ENCODE measurements at regions not wholly inside any gene's neighbourhood (a gene's known extent, or its start where the extent isn't known, plus 50 kb on each side); places are given as distances from the start of the nearest gene placed in this dataset.

DNA sequence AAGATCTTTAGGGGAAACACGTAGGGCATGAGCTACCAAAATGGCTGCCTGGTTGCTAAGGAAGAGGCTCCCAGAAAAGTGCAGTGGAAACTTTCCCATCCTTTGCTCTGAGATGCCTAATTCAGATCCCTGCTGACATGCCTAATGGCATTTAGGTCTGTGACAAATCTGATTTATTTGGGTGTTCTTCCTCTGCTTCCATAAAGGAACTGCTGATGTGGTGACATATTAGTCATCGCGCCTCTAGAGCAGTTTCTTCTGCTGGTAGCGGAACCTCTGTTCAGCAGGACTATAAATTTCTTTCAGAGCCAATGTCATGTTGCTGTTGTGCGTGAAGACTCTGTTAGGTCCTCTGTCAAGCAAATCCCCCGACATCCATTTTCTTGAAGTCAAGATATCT, 310.0 kb downstream of the PDHA2 start:
- Mint-ChIP-seq H3K27me3 (ENCODE audit: insufficient read depth) (no peaks in the 10 kb centered on the region), H3K27ac (no peak overlapping the region), H3K4me1 (no peaks in the 10 kb centered on the region), H3K9me3 (no peaks in the 10 kb centered on the region), H3K36me3 (ENCODE audit: low read depth) (no peaks in the 10 kb centered on the region), H3K4me3 (no peak overlapping the region)
- 89 to 94% methylated on average over 5 to 6 of the region's 6 CpGs for WGBS, 2 experiments (ENCODE audit: insufficient coverage in 1 of 2, insufficient read length in 1 of 2)
- TF ChIP-seq, protein P1, sequence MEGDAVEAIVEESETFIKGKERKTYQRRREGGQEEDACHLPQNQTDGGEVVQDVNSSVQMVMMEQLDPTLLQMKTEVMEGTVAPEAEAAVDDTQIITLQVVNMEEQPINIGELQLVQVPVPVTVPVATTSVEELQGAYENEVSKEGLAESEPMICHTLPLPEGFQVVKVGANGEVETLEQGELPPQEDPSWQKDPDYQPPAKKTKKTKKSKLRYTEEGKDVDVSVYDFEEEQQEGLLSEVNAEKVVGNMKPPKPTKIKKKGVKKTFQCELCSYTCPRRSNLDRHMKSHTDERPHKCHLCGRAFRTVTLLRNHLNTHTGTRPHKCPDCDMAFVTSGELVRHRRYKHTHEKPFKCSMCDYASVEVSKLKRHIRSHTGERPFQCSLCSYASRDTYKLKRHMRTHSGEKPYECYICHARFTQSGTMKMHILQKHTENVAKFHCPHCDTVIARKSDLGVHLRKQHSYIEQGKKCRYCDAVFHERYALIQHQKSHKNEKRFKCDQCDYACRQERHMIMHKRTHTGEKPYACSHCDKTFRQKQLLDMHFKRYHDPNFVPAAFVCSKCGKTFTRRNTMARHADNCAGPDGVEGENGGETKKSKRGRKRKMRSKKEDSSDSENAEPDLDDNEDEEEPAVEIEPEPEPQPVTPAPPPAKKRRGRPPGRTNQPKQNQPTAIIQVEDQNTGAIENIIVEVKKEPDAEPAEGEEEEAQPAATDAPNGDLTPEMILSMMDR (conservative IDR thresholded peaks at IDR 0.05): no peak
- H3K4me1 ChIP-seq (ENCODE audit: control insufficient read depth, insufficient read depth, low read length): no peaks in the 10 kb centered on the region
- H3K9me3 ChIP-seq (ENCODE audit: control insufficient read depth, low read length): no peaks in the 10 kb centered on the region
- no peak for DNase-seq
- no peak overlapping the region for H3K27ac ChIP-seq (ENCODE audit: low read depth, low read length)
- H3K27me3 ChIP-seq (ENCODE audit: control insufficient read depth, insufficient read depth, low read length, poor library complexity, severe bottlenecking): no peaks in the 10 kb centered on the region
- no peaks in the 10 kb centered on the region for H3K36me3 ChIP-seq (ENCODE audit: control insufficient read depth, insufficient read depth, low read length)
- H3K4me3 ChIP-seq (ENCODE audit: low read length): no peak overlapping the region
- H3K9ac ChIP-seq (ENCODE audit: extremely low read depth, low read length, poor library complexity, severe bottlenecking): no peak overlapping the region

DNA sequence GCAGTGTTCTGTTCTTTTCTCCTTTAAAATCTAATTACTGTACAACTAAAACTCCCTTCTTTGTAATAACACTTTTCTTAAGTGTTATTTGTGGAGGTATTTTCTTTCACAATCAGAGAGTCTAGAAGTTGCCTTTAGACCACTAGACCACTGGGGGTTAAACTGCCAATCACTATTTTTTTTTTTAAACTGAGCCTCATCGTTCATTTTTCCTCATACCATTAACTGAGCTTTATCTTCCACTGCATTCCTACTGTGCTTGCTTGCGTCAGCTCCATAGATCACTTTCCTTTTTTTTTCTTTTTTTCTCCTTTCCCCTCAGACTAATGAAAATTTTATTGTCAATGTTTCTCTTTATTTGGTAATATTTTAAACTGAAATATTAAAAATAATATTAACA, 310.6 kb downstream of the PDHA2 start:
- Histone ChIP-seq H3K4me3 (ENCODE audit: low read length) (no peak overlapping the region), H3K9me3 (ENCODE audit: control insufficient read depth, low read length) (no peaks in the 10 kb centered on the region), H3K4me1 (ENCODE audit: control insufficient read depth, insufficient read depth, low read length) (no peaks in the 10 kb centered on the region), H3K9ac (ENCODE audit: extremely low read depth, low read length, poor library complexity, severe bottlenecking) (no peak overlapping the region), H3K36me3 (ENCODE audit: control insufficient read depth, insufficient read depth, low read length) (no peaks in the 10 kb centered on the region), H3K27ac (ENCODE audit: low read depth, low read length) (no peak overlapping the region), H3K27me3 (ENCODE audit: control insufficient read depth, insufficient read depth, low read length, poor library complexity, severe bottlenecking) (no peaks in the 10 kb centered on the region)
- no peaks in the 10 kb centered on the region for H3K36me3 Mint-ChIP-seq (ENCODE audit: low read depth)
- TF ChIP-seq, protein P1 (conservative IDR thresholded peaks at IDR 0.05): no peak
- DNase-seq: no peak
- no peak overlapping the region for H3K27ac Mint-ChIP-seq
- H3K27me3 Mint-ChIP-seq (ENCODE audit: insufficient read depth): no peaks in the 10 kb centered on the region
- no peaks in the 10 kb centered on the region for H3K4me1 Mint-ChIP-seq
- H3K9me3 Mint-ChIP-seq: no peaks in the 10 kb centered on the region
- 82 to 85% methylated on average over 1 to 2 of the region's 2 CpGs for WGBS, 2 experiments (ENCODE audit: insufficient coverage in 1 of 2, insufficient read length in 1 of 2)
- no peak overlapping the region for H3K4me3 Mint-ChIP-seq

DNA sequence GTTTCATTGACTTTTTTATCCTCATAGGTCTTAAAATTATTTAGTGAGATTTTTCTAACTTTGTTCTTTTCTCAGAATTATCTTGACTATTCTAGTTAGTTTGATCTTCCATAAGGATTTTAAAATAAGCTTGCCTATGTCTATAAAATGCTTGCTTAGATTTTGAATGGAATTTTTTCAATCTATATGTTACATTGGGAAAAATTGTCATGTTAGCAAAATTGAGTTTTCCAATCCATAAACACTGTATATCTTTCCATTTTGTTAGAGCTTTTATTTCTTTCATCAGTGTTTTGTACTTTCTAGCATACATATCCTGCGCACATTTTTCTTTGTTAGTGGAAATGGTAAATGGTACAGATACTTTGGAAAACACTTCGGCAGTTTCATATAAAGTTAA, 312.9 kb downstream of the PDHA2 start:
- no peak overlapping the region for H3K9ac ChIP-seq (ENCODE audit: extremely low read depth, low read length, poor library complexity, severe bottlenecking)
- Mint-ChIP-seq H3K4me3 (no peak overlapping the region), H3K27me3 (ENCODE audit: insufficient read depth) (no peaks in the 10 kb centered on the region), H3K27ac (no peak overlapping the region), H3K36me3 (ENCODE audit: low read depth) (no peaks in the 10 kb centered on the region), H3K4me1 (no peaks in the 10 kb centered on the region), H3K9me3 (no peaks in the 10 kb centered on the region)
- H3K27ac ChIP-seq (ENCODE audit: low read depth, low read length): no peak overlapping the region
- H3K9me3 ChIP-seq (ENCODE audit: control insufficient read depth, low read length): no peaks in the 10 kb centered on the region
- H3K36me3 ChIP-seq (ENCODE audit: control insufficient read depth, insufficient read depth, low read length): no peaks in the 10 kb centered on the region
- no CpG with 5 or more reads among the region's 2 CpGs for WGBS, 2 experiments (ENCODE audit: insufficient coverage in 1 of 2, insufficient read length in 1 of 2)
- TF ChIP-seq, protein P1 (conservative IDR thresholded peaks at IDR 0.05): no peak
- DNase-seq: no peak
- H3K27me3 ChIP-seq (ENCODE audit: control insufficient read depth, insufficient read depth, low read length, poor library complexity, severe bottlenecking): no peaks in the 10 kb centered on the region
- H3K4me1 ChIP-seq (ENCODE audit: control insufficient read depth, insufficient read depth, low read length): no peaks in the 10 kb centered on the region
- H3K4me3 ChIP-seq (ENCODE audit: low read length): no peak overlapping the region
